Transverse colon (tissue), 4 donors: ENCODE measurements at regions not wholly inside any gene's neighbourhood (a gene's known extent, or its start where the extent isn't known, plus 50 kb on each side); places are given as distances from the start of the nearest gene placed in this dataset.
"Not testable (repeated sequence)": the region's sequence is repeated elsewhere in the genome, so short reads cannot be mapped to it uniquely, and the experiment has no call there.

Experiments
- DNase-seq: peaks from one replicate; pipeline ENCODE4 v3.0.0-alpha.2; 2019
- H3K27ac ChIP-seq, 4 donors: fragments of 200-600 bp; sonication (generic); 2 replicates each; pipeline ENCODE4 v1.5.1; 2016 to 2018; ENCODE audit warnings: inconsistent platforms in 4 of 4
- H3K27me3 ChIP-seq: fragments of 200-600 bp; sonication (generic); 2 replicates; pipeline ENCODE4 v1.5.1; 2017; ENCODE audit warnings: inconsistent platforms
- H3K36me3 ChIP-seq, 4 donors: fragments of 200-600 bp; sonication (generic); 2 replicates each; pipeline ENCODE4 v1.5.1; 2017 to 2019; ENCODE audit warnings: inconsistent platforms in 4 of 4
- H3K4me1 ChIP-seq, 4 donors: fragments of 200-600 bp; sonication (generic); 2 replicates each; pipeline ENCODE4 v1.5.1; 2017 to 2020; ENCODE audit warnings: inconsistent platforms in 4 of 4
- H3K4me3 ChIP-seq, 4 donors: fragments of 200-600 bp; sonication (generic); 1 replicate in 1 of 4; 2 replicates in 3 of 4; pipeline versions ENCODE4 v1.5.1 to v1.6.1; 2017 to 2019; ENCODE audit warnings: inconsistent platforms in 4 of 4
- H3K9me3 ChIP-seq, 2 donors: fragments of 200-600 bp; sonication (generic); 2 replicates each; pipeline ENCODE4 v1.5.1; 2017 to 2019; ENCODE audit warnings: inconsistent platforms in 2 of 2
- POLR2A ChIP-seq: fragments of 450-650 bp; IDR thresholded peaks from one replicate; pipeline ENCODE4 v1.6.1; 2016; ENCODE audit warnings: antibody characterized with exemption, mild to moderate bottlenecking, moderate library complexity
- POLR2AphosphoS5 ChIP-seq, 3 donors: sonication (generic); formaldehyde crosslinking; IDR thresholded peaks; one replicate each; pipeline ENCODE4 v1.6.1; 2016; ENCODE audit warnings: antibody characterized with exemption in 3 of 3
- WGBS, 2 donors: methylation state at CpG; one replicate each; pipeline ENCODE4 v1.1.5; 2018; ENCODE audit warnings: low coverage in 1 of 2; 5-methylcytosine and 5-hydroxymethylcytosine counted together
- in situ Hi-C, 4 donors: fragments of 200-750 bp; cut with MboI; loops; one replicate each; pipeline versions ENCODE4 v1.15.0 to v1.15.1; 2017; ENCODE audit warnings: low sequenced_read_pairs in 3 of 4, low pct_ligation_motif_present in 1 of 4, low pct_unique_long_range_greater_than_20kb in 1 of 4
- intact Hi-C: fragments of 100-400 bp; cut with DNase I; formaldehyde crosslinking; loops from one replicate; pipeline ENCODE4 v1.15.1; 2023; ENCODE audit warnings: low total_unique reads

GRCh38 chr16:21513812-21514473 is 85.4 kb upstream of the METTL9 start:
- intact Hi-C loops, H3K4me3 ChIP-seq, H3K36me3 ChIP-seq, H3K9me3 ChIP-seq, in situ Hi-C loops, H3K27me3 ChIP-seq: not testable (repeated sequence)
- peak; percentile 27 for DNase-seq
- peak; percentile 78 to 88 (median 86) for TF ChIP-seq POLR2AphosphoS5 (IDR thresholded peaks at IDR 0.05)
- Histone ChIP-seq H3K27ac (peak overlapping the region; percentile 70 to 99 (median 93)), H3K4me1 (peaks cover 52 to 88% (median 63%) of the 10 kb centered on the region in 4 donors)
- 63% methylated on average over 18 of the region's 18 CpGs; no CpG with 5 or more reads in 1 of the 2 donors for WGBS, 2 donors

- H3K4me3 ChIP-seq, H3K27me3 ChIP-seq, in situ Hi-C loops, DNase-seq, H3K36me3 ChIP-seq, intact Hi-C loops, H3K9me3 ChIP-seq: not testable (repeated sequence)
- peak overlapping the region; percentile 70 to 99 (median 93) for H3K27ac ChIP-seq
- 49 to 58% methylated on average over 14 of the region's 14 CpGs for WGBS, 2 donors
- H3K4me1 ChIP-seq, result peaks cover 49 to 83% (median 61%) of the 10 kb centered on the region in 4 donors
Observed at GRCh38 chr16:21514474-21514840, 84.9 kb upstream of the METTL9 start.

- Histone ChIP-seq H3K27ac (peak overlapping the region; percentile 70 to 99 (median 93)), H3K4me1 (peaks cover 35 to 67% (median 43%) of the 10 kb centered on the region in 4 donors)
- intact Hi-C loops, H3K27me3 ChIP-seq, in situ Hi-C loops, H3K36me3 ChIP-seq, H3K9me3 ChIP-seq, H3K4me3 ChIP-seq, DNase-seq: not testable (repeated sequence)
- WGBS, 2 donors, result 21 to 53% methylated on average over 4 to 7 of the region's 9 CpGs
Observed at GRCh38 chr16:21516705-21517040, 82.7 kb upstream of the METTL9 start.

- intact Hi-C loops, result not testable (repeated sequence)
- peak overlapping the region; percentile 70 to 99 (median 93) for H3K27ac ChIP-seq
- H3K4me1 ChIP-seq, result peaks cover 29 to 62% (median 37%) of the 10 kb centered on the region in 4 donors
Observed at GRCh38 chr16:21517263-21517662, 82.1 kb upstream of the METTL9 start.

GRCh38 chr16:21519361-21520133 is 79.8 kb upstream of the METTL9 start:
- Histone ChIP-seq H3K4me3 (peak overlapping the region; percentile 35 to 69 (median 67)), H3K27ac (peak overlapping the region; percentile 89 to 96 (median 90)), H3K4me1 (peaks cover 9 to 39% (median 16%) of the 10 kb centered on the region in 4 donors)
- peak; percentile 30 for DNase-seq
- H3K9me3 ChIP-seq, H3K27me3 ChIP-seq, H3K36me3 ChIP-seq, in situ Hi-C loops, intact Hi-C loops: not testable (repeated sequence)
- WGBS, 2 donors, result 1 to 2% methylated on average over 7 to 52 of the region's 52 CpGs

More at GRCh38 chr16:21517263-21517662, 82.1 kb upstream of the METTL9 start:
- DNase-seq, result peak; percentile 24
- H3K9me3 ChIP-seq, in situ Hi-C loops, H3K27me3 ChIP-seq, H3K36me3 ChIP-seq: not testable (repeated sequence)
- WGBS, 2 donors, result 58 to 62% methylated on average over 5 to 9 of the region's 10 CpGs
- H3K4me3 ChIP-seq, result peak overlapping the region in 1 of 4 donors; percentile 27

- H3K27me3 ChIP-seq, in situ Hi-C loops, H3K9me3 ChIP-seq, H3K36me3 ChIP-seq, intact Hi-C loops: not testable (repeated sequence)
- peak overlapping the region; percentile 89 to 96 (median 90) for H3K27ac ChIP-seq
- H3K4me1 ChIP-seq, result peaks cover 3 to 31% (median 9%) of the 10 kb centered on the region in 4 donors
- H3K4me3 ChIP-seq, result peak overlapping the region; percentile 35 to 69 (median 67)
- DNase-seq, result peak; percentile 99
- 8 to 18% methylated on average over 5 to 95 of the region's 101 CpGs for WGBS, 2 donors
- TF ChIP-seq POLR2AphosphoS5 (IDR thresholded peaks at IDR 0.05) (peak; percentile 70 to 94 (median 93)), POLR2A (peak; percentile 66)
Observed at GRCh38 chr16:21520134-21521047, 79.0 kb upstream of the METTL9 start.

GRCh38 chr16:21521048-21521389 is 78.4 kb upstream of the METTL9 start:
- intact Hi-C loops, H3K27me3 ChIP-seq, DNase-seq, in situ Hi-C loops, H3K36me3 ChIP-seq, H3K9me3 ChIP-seq, H3K4me3 ChIP-seq: not testable (repeated sequence)
- Histone ChIP-seq H3K27ac (peak overlapping the region; percentile 89 to 96 (median 90)), H3K4me1 (peaks cover 2 to 24% (median 5%) of the 10 kb centered on the region in 4 donors)
- WGBS, 2 donors, result 85% methylated on average over 8 of the region's 8 CpGs; no CpG with 5 or more reads in 1 of the 2 donors
